HepG2 (cell line): ENCODE measurements at regions not wholly inside any gene's neighbourhood (a gene's known extent, or its start where the extent isn't known, plus 50 kb on each side); places are given as distances from the start of the nearest gene placed in this dataset.

ENCODE experiments used
- ATAC-seq: fragments of 200-7000 bp; cut with Tn5 transposase; 3 replicates; pipeline ENCODE4 v1.9.1; 2020; ENCODE audit warnings: mild to moderate bottlenecking, moderate library complexity
- BruUV-seq: library from RNA; stranded (reverse); fragments of 400-500 nt; replicated peaks from 2 replicates; lab custom pipeline; 2021; lab: Mats Ljungman, UMichigan
- CTCF ChIA-PET: fragments of 300-600 bp; formaldehyde crosslinking; extraction: SDS; loops from one replicate; lab custom pipeline; 2021; ENCODE audit warnings: low total read pairs, inconsistent platforms, low intra/inter-chr PET ratio; lab: Yijun Ruan, JAX
- POLR2A ChIA-PET: fragments of 350-600 bp; sonication (Branson Sonifier 250); formaldehyde crosslinking; loops from one replicate; lab custom pipeline; 2020; ENCODE audit warnings: antibody characterized with exemption, inconsistent platforms; lab: Yijun Ruan, JAX
- DNase-seq: peaks from one replicate; pipeline ENCODE4 v3.0.0-alpha.2; 2015; ENCODE audit warnings: low spot score
- FAIRE-seq: peaks from 3 replicates; lab custom pipeline; 2011; peaks lifted over from hg19 to GRCh38; lab: Jason Lieb, UNC
- H2AFZ ChIP-seq: one replicate; pipeline ENCODE4 v1.6.1; 2011; ENCODE audit warnings: low read length, inconsistent platforms
- H3K27ac ChIP-seq: fragments of 300-600 bp; 3 replicates; pipeline ENCODE4 v1.8.0; 2011; ENCODE audit warnings: mixed run types, mild to moderate bottlenecking, mixed read lengths, low read length, inconsistent platforms; ENCODE audit not compliant: insufficient read depth; ENCODE audit errors: extremely low read length
- H3K27me3 ChIP-seq, 2 experiments: fragments of 200-600 bp in 1 of 2; 2 replicates in 1 of 2; 3 replicates in 1 of 2; pipeline versions ENCODE4 v1.6.0 to v1.8.0; 2011; ENCODE audit warnings: low read length in 2 of 2, mild to moderate bottlenecking in 2 of 2, moderate library complexity in 2 of 2, inconsistent platforms in 1 of 2; ENCODE audit not compliant: insufficient read depth in 2 of 2, control insufficient read depth in 1 of 2
- H3K36me3 ChIP-seq, 2 experiments: fragments of 200-600 bp in 1 of 2; replicated peaks in 1 of 2; 2 replicates in 1 of 2; 3 replicates in 1 of 2; pipeline versions ENCODE4 v1.5.1 to v1.8.0; 2011; ENCODE audit warnings: low read length in 2 of 2, inconsistent platforms in 1 of 2; ENCODE audit not compliant: insufficient read depth in 2 of 2, control insufficient read depth in 1 of 2
- H3K4me1 ChIP-seq: 2 replicates; pipeline ENCODE4 v1.5.1; 2012; ENCODE audit warnings: low read length, inconsistent platforms; ENCODE audit not compliant: insufficient read depth
- H3K4me2 ChIP-seq: 2 replicates; pipeline ENCODE4 v1.6.0; 2011; ENCODE audit warnings: low read depth, low read length, inconsistent platforms
- H3K4me3 ChIP-seq, 3 experiments: fragments of 200-600 bp in 1 of 3; sonication (generic), shearing (Covaris generic) in 1 of 3; replicated peaks in 1 of 3; 2 replicates each; pipeline ENCODE4 v1.5.1; 2011 to 2016; ENCODE audit warnings: low read length in 3 of 3, inconsistent platforms in 2 of 3, low read depth in 2 of 3, mild to moderate bottlenecking in 2 of 3, control low read depth in 1 of 3, mixed read lengths in 1 of 3; ENCODE audit not compliant: insufficient read depth in 1 of 3
- H3K79me2 ChIP-seq: one replicate; pipeline ENCODE4 v1.6.1; 2011; ENCODE audit warnings: low read length, inconsistent platforms; ENCODE audit not compliant: insufficient read depth
- H3K9ac ChIP-seq: 2 replicates; pipeline ENCODE4 v1.6.0; 2011; ENCODE audit warnings: mild to moderate bottlenecking, low read depth, low read length, inconsistent platforms; ENCODE audit not compliant: insufficient read depth
- H3K9me3 ChIP-seq: 2 replicates; pipeline ENCODE4 v1.5.1; 2012; ENCODE audit warnings: mild to moderate bottlenecking, low read length
- H4K20me1 ChIP-seq: 2 replicates; pipeline ENCODE4 v1.6.0; 2011; ENCODE audit warnings: inconsistent platforms, mild to moderate bottlenecking, low read length, moderate library complexity; ENCODE audit not compliant: insufficient read depth
- ELF4 ChIP-seq: sonication (generic); formaldehyde crosslinking; IDR thresholded peaks from 2 replicates; pipeline ENCODE4 v1.5.0; 2020; ENCODE audit warnings: missing genetic modification reagents, mild to moderate bottlenecking, moderate library complexity, borderline replicate concordance
- ETV5 ChIP-seq: IDR thresholded peaks from 2 replicates; pipeline ENCODE4 v1.6.1; 2018; ENCODE audit warnings: missing biosample characterization, missing genetic modification reagents, inconsistent platforms, borderline replicate concordance
- WGBS: methylation state at CpG from one replicate; pipeline ENCODE4 v1.1.6; 2017; ENCODE audit warnings: low lambda C conversion rate; 5-methylcytosine and 5-hydroxymethylcytosine counted together
- in situ Hi-C: cut with HindIII; loops from 2 replicates; pipeline ENCODE4 v1.10.0; 2017; ENCODE audit warnings: low pct_unique_long_range_greater_than_20kb; ENCODE audit not compliant: extremely low pct_ligation_motif_present
- intact Hi-C: fragments of 100-400 bp; cut with micrococcal nuclease; formaldehyde crosslinking; loops from one replicate; pipeline ENCODE4 v1.10.0; 2022; ENCODE audit not compliant: unreplicated experiment
- TF ChIP-seq, protein P1 (sequence below): sonication (generic); formaldehyde crosslinking; IDR thresholded peaks from 2 replicates; pipeline ENCODE4 v1.5.0; 2020; ENCODE audit warnings: missing genetic modification reagents
- TF ChIP-seq, protein P2 (sequence below): sonication (generic); formaldehyde crosslinking; IDR thresholded peaks from 2 replicates; pipeline ENCODE4 v1.5.0; 2020; ENCODE audit warnings: mild to moderate bottlenecking, missing genetic modification reagents, borderline replicate concordance
- TF ChIP-seq, protein P3 (sequence below): IDR thresholded peaks from 2 replicates; pipeline ENCODE4 v1.6.1; 2018; ENCODE audit warnings: missing genetic modification reagents

DNA sequence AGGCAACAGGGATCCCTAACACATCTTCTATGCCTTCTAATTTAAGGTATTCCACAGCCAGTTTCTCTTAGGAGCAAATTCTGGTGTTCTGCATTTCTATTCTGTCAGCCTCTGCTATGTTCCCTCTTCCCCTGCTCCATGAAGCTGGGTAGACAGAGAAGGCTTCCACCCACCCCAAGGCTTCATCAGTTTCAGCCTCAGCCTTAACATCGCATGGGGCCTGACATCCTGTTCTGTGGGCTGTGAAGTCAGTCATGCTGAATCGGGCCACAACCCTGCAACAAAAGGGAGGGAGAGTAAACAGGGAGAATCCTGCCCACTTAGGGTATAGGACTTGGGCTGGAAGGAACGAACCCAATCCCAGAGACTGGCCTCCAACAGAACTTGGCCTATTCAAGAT is 70.6 kb upstream of the PPM1B start:
- CTCF ChIA-PET = no interaction called here

More for the DNA sequence above, 70.6 kb upstream of the PPM1B start:
- Histone ChIP-seq H2AFZ (no peak overlapping the region), H3K27ac (no peak overlapping the region), H3K4me3 (no peak overlapping the region), H4K20me1 (no peaks in the 10 kb centered on the region), H3K4me2 (no peak overlapping the region), H3K36me3 (no peaks in the 10 kb centered on the region), H3K9ac (no peak overlapping the region), H3K79me2 (no peaks in the 10 kb centered on the region), H3K9me3 (no peaks in the 10 kb centered on the region), H3K27me3 (peaks cover 0 to 8% of the 10 kb centered on the region in 2 experiments; a peak in 1 of 5 replicates), H3K4me1 (peaks cover 24% of the 10 kb centered on the region)
- in situ Hi-C loops (no loop called here), intact Hi-C loops (no loop called here)
- POLR2A ChIA-PET = no interaction called here
- TF ChIP-seq, protein P1, sequence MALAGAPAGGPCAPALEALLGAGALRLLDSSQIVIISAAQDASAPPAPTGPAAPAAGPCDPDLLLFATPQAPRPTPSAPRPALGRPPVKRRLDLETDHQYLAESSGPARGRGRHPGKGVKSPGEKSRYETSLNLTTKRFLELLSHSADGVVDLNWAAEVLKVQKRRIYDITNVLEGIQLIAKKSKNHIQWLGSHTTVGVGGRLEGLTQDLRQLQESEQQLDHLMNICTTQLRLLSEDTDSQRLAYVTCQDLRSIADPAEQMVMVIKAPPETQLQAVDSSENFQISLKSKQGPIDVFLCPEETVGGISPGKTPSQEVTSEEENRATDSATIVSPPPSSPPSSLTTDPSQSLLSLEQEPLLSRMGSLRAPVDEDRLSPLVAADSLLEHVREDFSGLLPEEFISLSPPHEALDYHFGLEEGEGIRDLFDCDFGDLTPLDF (CRISPR knock-in tag) = no peak
- no peak for TF ChIP-seq ELF4 (CRISPR knock-in tag)
- TF ChIP-seq, protein P2, sequence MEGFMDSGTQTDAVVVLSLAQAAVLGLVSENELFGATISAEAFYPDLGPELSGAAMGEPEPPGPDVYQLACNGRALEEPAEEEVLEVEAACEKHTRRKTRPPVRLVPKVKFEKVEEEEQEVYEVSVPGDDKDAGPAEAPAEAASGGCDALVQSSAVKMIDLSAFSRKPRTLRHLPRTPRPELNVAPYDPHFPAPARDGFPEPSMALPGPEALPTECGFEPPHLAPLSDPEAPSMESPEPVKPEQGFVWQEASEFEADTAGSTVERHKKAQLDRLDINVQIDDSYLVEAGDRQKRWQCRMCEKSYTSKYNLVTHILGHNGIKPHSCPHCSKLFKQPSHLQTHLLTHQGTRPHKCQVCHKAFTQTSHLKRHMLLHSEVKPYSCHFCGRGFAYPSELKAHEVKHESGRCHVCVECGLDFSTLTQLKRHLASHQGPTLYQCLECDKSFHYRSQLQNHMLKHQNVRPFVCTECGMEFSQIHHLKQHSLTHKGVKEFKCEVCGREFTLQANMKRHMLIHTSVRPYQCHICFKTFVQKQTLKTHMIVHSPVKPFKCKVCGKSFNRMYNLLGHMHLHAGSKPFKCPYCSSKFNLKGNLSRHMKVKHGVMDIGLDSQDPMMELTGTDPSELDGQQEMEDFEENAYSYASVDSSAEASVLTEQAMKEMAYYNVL (CRISPR knock-in tag) = no peak
- no peak for TF ChIP-seq ETV5 (CRISPR knock-in tag)
- TF ChIP-seq, protein P3, sequence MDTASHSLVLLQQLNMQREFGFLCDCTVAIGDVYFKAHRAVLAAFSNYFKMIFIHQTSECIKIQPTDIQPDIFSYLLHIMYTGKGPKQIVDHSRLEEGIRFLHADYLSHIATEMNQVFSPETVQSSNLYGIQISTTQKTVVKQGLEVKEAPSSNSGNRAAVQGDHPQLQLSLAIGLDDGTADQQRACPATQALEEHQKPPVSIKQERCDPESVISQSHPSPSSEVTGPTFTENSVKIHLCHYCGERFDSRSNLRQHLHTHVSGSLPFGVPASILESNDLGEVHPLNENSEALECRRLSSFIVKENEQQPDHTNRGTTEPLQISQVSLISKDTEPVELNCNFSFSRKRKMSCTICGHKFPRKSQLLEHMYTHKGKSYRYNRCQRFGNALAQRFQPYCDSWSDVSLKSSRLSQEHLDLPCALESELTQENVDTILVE (CRISPR knock-in tag) = no peak
- FAIRE-seq (no peak), ATAC-seq (no peak), DNase-seq (no peak)
- no TSS peak for BruUV-seq
- WGBS = 14% methylated on average over 3 of the region's 3 CpGs
